ENCODE measurements at regions not wholly inside any gene's neighbourhood (a gene's known extent, or its start where the extent isn't known, plus 50 kb on each side); places are given as distances from the start of the nearest gene placed in this dataset.

DNA sequence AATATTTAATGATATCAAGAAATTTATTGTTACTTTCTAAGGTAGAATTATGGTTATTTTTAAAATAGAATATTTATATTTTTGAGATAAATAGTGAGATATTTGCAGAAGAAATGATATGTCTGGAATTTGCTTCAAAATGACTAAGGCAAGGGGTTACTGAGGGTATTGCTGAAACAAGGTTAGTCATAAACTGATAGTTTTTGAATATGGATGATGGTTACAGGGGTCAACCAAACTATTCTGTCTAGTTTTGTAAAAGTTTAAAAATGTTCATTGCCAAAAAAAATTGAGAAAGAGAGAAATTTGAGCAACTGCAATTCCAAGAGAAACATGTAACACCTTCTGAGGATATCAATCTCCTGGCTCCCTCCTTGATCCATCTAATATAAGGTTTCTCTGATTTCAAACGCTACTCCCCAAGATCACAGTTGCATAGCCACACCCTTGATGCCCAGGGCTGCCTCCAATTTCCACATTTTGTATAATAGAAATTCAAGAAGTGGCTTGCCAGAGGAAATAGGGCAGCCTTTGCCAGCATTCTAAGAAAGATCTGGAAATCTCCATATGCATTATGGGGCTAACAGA lies 159.4 kb upstream of the NAMPT start:
- TF ChIP-seq ZNF615 (CRISPR knock-in tag; IDR thresholded peaks at IDR 0.05; ENCODE audit: borderline replicate concordance) (no peak), ZNF10 (CRISPR knock-in tag; IDR thresholded peaks at IDR 0.05; ENCODE audit: borderline replicate concordance, low read depth) (no peak)

All from HepG2 (cell line).